ENCODE measurements at regions not wholly inside any gene's neighbourhood (a gene's known extent, or its start where the extent isn't known, plus 50 kb on each side); places are given as distances from the start of the nearest gene placed in this dataset.

DNA sequence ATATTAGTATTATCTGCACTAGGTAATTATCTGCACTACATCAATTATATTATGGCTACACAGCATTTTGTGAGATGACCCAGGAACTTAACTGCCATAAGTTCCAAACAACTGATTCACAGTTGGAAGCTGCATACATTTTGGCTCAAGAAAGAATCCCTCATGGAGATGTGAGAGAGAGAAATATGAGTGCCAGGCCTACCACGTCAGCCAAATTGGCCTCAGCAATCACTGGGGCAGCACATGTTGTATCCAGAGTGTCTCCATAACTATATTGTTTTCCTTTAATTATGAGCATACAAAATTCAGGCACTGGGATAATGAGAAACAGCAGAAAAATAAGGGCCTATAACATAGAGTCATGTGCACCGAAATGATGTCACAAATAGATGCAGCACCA, 174.2 kb upstream of the DMD start:
- Histone ChIP-seq H3K4me3 (ENCODE audit: low read depth in 2 of 2, low read length in 2 of 2) (no peak overlapping the region), H3K4me1 (ENCODE audit: control insufficient read depth, insufficient read depth, low read length) (no peaks in the 10 kb centered on the region), H3K27me3 (ENCODE audit: control insufficient read depth, insufficient read depth, low read length) (no peaks in the 10 kb centered on the region), H3K9me3 (ENCODE audit: control insufficient read depth, insufficient read depth, low read depth, low read length) (no peaks in the 10 kb centered on the region), H3K36me3 (ENCODE audit: control insufficient read depth, insufficient read depth, low read length) (no peaks in the 10 kb centered on the region), H3K27ac (ENCODE audit: low read length) (no peak overlapping the region)
- no TSS peak for BruUV-seq (replicated peaks)
- CTCF ChIA-PET, result no interaction called here
- ATAC-seq (no peak), DNase-seq (ENCODE audit: low read depth, low spot score) (no peak)
- intact Hi-C loops (cut with micrococcal nuclease; ENCODE audit: unreplicated experiment), result no loop called here
- no peak for TF ChIP-seq POLR2AphosphoS5 (IDR thresholded peaks at IDR 0.05; ENCODE audit: low read depth, low read length)
- TF ChIP-seq CTCF (IDR thresholded peaks at IDR 0.05), result no peak
- TF ChIP-seq REST (IDR thresholded peaks at IDR 0.05; ENCODE audit: insufficient read depth in 1 of 2, low read depth in 2 of 2, low read length in 1 of 2), result no peak
- TF ChIP-seq TCF7L2 (IDR thresholded peaks at IDR 0.05; ENCODE audit: low read depth, low read length), result no peak
- no peak for TF ChIP-seq SIN3A (IDR thresholded peaks at IDR 0.05; ENCODE audit: borderline replicate concordance, insufficient read depth, low read depth, low read length)
- in situ Hi-C loops (cut with HindIII; ENCODE audit: low pct_unique_long_range_greater_than_20kb, low sequenced_read_pairs), result no loop called here
- POLR2A ChIA-PET, result no interaction called here

GRCh38 chrX:33379839-33380238, 168.5 kb upstream of the DMD start:
- BruUV-seq (replicated peaks), result no TSS peak
- DNase-seq (ENCODE audit: low read depth, low spot score), result no peak
- Histone ChIP-seq H3K27me3 (ENCODE audit: control insufficient read depth, insufficient read depth, low read length) (no peaks in the 10 kb centered on the region), H3K36me3 (ENCODE audit: control insufficient read depth, insufficient read depth, low read length) (no peaks in the 10 kb centered on the region), H3K9me3 (ENCODE audit: control insufficient read depth, insufficient read depth, low read depth, low read length) (no peaks in the 10 kb centered on the region), H3K4me1 (ENCODE audit: control insufficient read depth, insufficient read depth, low read length) (no peaks in the 10 kb centered on the region), H3K4me3 (ENCODE audit: low read depth in 2 of 2, low read length in 2 of 2) (no peak overlapping the region), H3K27ac (ENCODE audit: low read length) (no peak overlapping the region)
- CTCF ChIA-PET, result no interaction called here
- in situ Hi-C loops (cut with HindIII; ENCODE audit: low pct_unique_long_range_greater_than_20kb, low sequenced_read_pairs) (no loop called here), intact Hi-C loops (cut with micrococcal nuclease; ENCODE audit: unreplicated experiment) (no loop called here)
- POLR2A ChIA-PET, result no interaction called here
- TF ChIP-seq POLR2AphosphoS5 (IDR thresholded peaks at IDR 0.05; ENCODE audit: low read depth, low read length) (no peak), REST (IDR thresholded peaks at IDR 0.05; ENCODE audit: insufficient read depth in 1 of 2, low read depth in 2 of 2, low read length in 1 of 2) (no peak), TCF7L2 (IDR thresholded peaks at IDR 0.05; ENCODE audit: low read depth, low read length) (no peak), CTCF (IDR thresholded peaks at IDR 0.05) (no peak), SIN3A (IDR thresholded peaks at IDR 0.05; ENCODE audit: borderline replicate concordance, insufficient read depth, low read depth, low read length) (no peak)
- ATAC-seq, result no peak
